Endothelial cell (in vitro differentiated cells): ENCODE measurements at regions not wholly inside any gene's neighbourhood (a gene's known extent, or its start where the extent isn't known, plus 50 kb on each side); places are given as distances from the start of the nearest gene placed in this dataset.
A peak's percentile ranks its signal among the peaks of the same experiment; 100 is the strongest.

ENCODE experiments used
- DNase-seq: peaks from one replicate; pipeline ENCODE4 v3.0.0; 2021; ENCODE audit warnings: low spot score
- H3K27ac Mint-ChIP-seq: one replicate; pipeline ENCODE4 v1.8.0; 2021; ENCODE audit warnings: mixed read lengths, inconsistent platforms; ENCODE audit not compliant: unreplicated experiment
- H3K27me3 Mint-ChIP-seq: one replicate; pipeline ENCODE4 v1.8.0; 2021; ENCODE audit warnings: mild to moderate bottlenecking, moderate library complexity, mixed read lengths, inconsistent platforms; ENCODE audit not compliant: unreplicated experiment
- H3K36me3 Mint-ChIP-seq: one replicate; pipeline ENCODE4 v1.8.0; 2021; ENCODE audit warnings: mild to moderate bottlenecking, low read depth, mixed read lengths, inconsistent platforms; ENCODE audit not compliant: unreplicated experiment
- H3K4me1 Mint-ChIP-seq: one replicate; pipeline ENCODE4 v1.8.0; 2021; ENCODE audit warnings: mild to moderate bottlenecking, mixed read lengths, inconsistent platforms; ENCODE audit not compliant: unreplicated experiment
- H3K4me3 Mint-ChIP-seq: one replicate; pipeline ENCODE4 v1.8.0; 2021; ENCODE audit warnings: mild to moderate bottlenecking, mixed read lengths, inconsistent platforms; ENCODE audit not compliant: unreplicated experiment
- H3K9me3 Mint-ChIP-seq: one replicate; pipeline ENCODE4 v1.8.0; 2021; ENCODE audit warnings: mixed read lengths, inconsistent platforms; ENCODE audit not compliant: unreplicated experiment
- TF ChIP-seq, protein P1 (sequence below): fragments of 200-600 bp; sonication (generic); IDR thresholded peaks from one replicate; pipeline ENCODE4 v1.5.0; 2021; ENCODE audit warnings: antibody characterized with exemption; ENCODE audit not compliant: unreplicated experiment

DNA sequence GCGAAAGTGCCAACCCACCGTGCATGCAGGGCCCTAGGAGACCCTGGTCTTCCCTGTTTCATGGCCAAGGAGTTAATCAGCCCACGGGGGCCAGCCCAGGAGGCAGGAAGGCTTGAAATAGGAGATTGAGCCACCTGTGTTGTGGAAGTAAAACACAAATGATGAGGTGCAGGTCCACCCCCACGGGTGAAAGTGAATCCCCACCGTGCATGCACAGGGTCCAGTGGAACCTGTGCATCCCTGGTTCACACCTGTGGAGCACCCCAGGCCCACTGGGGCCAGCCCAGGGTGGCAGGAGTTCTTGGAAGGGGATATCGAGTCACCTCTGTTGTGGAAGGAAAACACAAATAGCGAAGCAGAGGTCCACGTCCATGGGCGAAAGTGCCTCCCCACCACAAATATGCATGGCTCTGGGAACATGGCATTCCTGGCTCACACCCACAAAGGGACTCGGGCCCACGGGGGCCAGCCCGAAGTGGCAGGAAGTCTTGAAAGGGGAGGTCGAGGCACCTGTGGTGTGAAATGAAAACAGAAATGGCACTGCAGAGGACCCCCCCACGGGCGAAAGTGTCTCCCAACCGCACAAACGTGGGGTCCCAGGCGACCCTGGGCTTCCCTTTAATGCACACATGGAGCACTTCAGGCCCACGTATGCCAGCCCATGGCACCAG lies 381.5 kb downstream of the ALG10 start:
- Mint-ChIP-seq H3K4me3 (no peak overlapping the region), H3K9me3 (peaks cover 8% of the 10 kb centered on the region), H3K27me3 (peaks cover 2% of the 10 kb centered on the region), H3K27ac (no peak overlapping the region), H3K36me3 (peaks cover 4% of the 10 kb centered on the region), H3K4me1 (no peaks in the 10 kb centered on the region)
- TF ChIP-seq, protein P1, sequence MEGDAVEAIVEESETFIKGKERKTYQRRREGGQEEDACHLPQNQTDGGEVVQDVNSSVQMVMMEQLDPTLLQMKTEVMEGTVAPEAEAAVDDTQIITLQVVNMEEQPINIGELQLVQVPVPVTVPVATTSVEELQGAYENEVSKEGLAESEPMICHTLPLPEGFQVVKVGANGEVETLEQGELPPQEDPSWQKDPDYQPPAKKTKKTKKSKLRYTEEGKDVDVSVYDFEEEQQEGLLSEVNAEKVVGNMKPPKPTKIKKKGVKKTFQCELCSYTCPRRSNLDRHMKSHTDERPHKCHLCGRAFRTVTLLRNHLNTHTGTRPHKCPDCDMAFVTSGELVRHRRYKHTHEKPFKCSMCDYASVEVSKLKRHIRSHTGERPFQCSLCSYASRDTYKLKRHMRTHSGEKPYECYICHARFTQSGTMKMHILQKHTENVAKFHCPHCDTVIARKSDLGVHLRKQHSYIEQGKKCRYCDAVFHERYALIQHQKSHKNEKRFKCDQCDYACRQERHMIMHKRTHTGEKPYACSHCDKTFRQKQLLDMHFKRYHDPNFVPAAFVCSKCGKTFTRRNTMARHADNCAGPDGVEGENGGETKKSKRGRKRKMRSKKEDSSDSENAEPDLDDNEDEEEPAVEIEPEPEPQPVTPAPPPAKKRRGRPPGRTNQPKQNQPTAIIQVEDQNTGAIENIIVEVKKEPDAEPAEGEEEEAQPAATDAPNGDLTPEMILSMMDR: no peak
- peak; percentile 1 for DNase-seq

DNA sequence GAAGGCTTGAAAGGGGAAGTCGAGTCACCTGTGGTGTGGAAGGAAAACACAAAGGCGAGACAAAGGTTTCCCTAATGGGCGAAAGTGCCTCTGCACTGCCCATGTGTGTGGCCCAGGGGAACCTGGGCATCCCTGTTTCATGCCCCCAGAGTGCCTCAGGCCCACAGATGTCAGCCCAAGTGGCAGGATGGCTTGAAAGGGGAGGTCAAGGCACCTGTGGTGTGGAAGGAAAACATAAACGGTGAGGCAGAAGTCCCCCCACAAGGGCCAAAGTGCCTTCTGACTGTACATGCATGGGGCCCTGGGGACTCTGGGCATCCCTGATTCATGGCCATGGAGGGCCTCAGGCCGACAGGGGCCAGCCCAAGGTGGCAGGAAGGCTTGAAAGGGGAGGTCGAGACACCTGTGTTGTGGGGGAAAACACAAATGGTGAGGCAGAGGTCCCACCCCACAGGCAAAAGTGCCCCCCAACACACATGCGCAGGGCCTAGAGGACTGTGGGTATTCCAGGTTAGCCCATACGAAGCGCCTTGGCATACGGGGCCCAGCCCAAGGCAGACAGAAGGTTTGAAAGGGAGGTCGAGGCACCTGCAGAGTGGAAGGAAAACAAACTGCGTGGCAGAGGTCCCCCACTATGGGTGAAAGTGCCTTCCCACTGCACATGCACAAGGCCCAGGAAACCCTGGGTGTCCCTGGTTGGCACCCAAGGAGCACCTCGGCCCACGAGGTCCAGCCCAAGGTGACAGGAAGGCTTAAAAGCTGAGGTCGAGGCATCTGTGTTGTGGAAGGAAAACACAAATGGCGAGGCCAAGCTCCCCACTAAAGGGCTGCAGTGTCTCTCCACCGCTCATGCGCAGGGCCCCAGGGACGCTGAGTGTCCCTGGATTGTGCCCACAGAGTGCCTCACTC lies 382.3 kb downstream of the ALG10 start:
- H3K27me3 Mint-ChIP-seq: no peaks in the 10 kb centered on the region
- no peak overlapping the region for H3K4me3 Mint-ChIP-seq
- H3K4me1 Mint-ChIP-seq: no peaks in the 10 kb centered on the region
- DNase-seq: peak; percentile 0
- peaks cover 8% of the 10 kb centered on the region for H3K9me3 Mint-ChIP-seq
- TF ChIP-seq, protein P1: no peak
- peaks cover 4% of the 10 kb centered on the region for H3K36me3 Mint-ChIP-seq
- H3K27ac Mint-ChIP-seq: no peak overlapping the region

DNA sequence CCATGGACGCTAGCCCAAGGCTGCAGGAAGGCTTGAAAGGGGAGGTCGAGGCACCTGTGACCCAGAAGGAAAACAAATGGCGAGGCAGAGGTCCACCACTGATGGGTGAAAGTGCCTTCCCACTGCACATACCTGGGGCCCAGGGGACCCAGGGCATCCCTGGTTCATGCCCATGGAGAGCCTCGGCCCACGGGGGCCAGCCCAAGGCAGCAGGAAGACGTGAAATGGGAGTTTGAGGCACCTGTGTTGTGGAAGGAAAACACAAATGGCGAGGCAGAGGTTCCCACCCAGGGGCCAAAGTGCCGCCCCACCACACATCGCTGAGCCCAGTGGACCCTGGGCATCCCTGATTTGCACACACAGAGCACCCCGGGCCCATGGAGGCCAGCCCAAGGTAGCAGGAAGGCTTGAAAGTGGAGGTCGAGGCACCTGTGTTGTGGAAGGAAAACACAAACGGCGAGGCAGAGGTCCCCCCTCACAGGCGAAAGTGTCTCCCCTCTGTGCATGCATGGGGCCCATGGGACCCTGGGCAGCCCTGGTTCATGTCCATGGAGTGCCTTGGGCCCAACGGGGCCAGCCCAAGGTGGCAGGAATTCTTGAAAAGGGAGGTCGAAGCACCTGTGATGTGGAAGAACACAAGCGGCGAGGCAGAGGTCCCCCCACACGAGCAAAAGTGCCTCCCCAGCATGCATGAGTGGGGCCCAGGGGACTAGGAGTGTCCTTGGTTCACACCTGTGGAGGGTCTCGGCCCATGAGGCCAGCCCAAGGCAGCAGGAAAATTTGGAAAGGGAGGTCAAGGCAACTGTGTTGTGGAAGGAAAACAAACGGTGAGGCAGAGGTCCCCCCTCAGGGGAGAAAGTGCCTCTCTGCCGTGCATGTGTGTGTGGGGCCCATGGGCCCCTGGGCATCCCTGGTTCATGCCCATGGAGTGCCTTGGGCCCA lies 383.3 kb downstream of the ALG10 start:
- TF ChIP-seq, protein P1: no peak
- Mint-ChIP-seq H3K4me1 (no peaks in the 10 kb centered on the region), H3K4me3 (no peak overlapping the region), H3K27ac (no peak overlapping the region), H3K27me3 (no peaks in the 10 kb centered on the region), H3K9me3 (peaks cover 8% of the 10 kb centered on the region), H3K36me3 (peaks cover 4% of the 10 kb centered on the region)
- DNase-seq: peak; percentile 1

DNA sequence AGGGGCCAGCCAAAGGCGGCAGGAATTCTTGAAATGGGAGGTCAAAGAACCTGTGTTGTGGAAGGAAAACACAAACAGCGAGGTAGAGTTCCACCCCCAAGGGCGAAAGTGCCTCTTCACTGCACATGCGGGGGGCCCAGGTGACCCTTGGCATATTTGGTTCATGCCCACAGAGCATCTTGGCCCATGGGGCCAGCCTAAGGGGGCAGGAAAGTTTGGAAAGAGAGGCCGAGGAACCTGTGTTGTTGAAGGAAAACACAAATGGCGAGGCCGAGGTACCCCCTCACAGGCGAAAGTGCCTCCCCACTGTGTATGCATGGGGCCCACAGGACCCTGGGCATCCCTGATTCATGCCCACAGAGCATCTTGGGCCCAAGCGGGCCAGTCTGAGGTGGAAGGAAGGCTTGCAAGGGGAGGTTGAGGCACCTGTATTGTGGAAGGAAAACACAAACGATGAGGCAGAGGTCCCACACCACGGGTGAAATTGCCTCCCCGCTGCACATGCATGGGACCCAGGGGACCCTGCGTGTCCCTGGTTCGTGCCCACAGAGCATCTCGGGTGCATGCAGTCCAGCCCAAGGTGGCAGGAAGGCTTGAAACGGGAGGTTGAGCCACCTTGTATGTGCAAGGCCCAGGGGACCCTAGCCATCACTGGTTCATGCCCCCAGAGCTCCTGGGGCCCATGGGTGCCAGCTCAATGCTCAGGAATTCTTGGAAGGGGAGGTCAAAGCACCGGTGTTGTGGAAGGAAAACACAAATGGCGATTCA lies 384.1 kb downstream of the ALG10 start:
- TF ChIP-seq, protein P1: no peak
- H3K27me3 Mint-ChIP-seq: no peaks in the 10 kb centered on the region
- H3K4me3 Mint-ChIP-seq: no peak overlapping the region
- peak; percentile 0 for DNase-seq
- H3K4me1 Mint-ChIP-seq: no peaks in the 10 kb centered on the region
- H3K27ac Mint-ChIP-seq: no peak overlapping the region
- H3K9me3 Mint-ChIP-seq: peaks cover 8% of the 10 kb centered on the region
- H3K36me3 Mint-ChIP-seq: peaks cover 4% of the 10 kb centered on the region
